ENCODE measurements at regions not wholly inside any gene's neighbourhood (a gene's known extent, or its start where the extent isn't known, plus 50 kb on each side); places are given as distances from the start of the nearest gene placed in this dataset.

DNA sequence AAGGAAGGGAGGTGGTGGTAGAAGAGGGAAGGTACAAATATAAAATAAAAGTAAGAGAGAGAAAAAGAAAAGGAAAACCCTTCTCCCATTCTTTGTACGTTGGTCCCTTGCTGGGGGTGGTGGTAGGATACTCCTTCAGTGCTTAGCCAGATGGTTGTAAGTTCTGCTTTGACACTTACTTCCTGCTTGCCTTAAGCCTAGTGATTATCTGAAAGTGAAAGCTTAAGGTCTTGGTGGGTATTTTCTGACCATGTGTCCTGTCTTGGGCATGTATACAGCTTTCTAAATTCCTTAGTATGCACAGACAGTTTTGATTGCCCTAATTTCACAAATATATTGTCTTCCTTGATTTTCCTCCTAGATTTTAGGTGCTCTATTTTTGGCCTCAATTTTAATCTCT, 314.8 kb downstream of the PCDH17 start:
- ChIA-PET CTCF (no interaction called here), POLR2A (no interaction called here)
- H3K4me3 ChIP-seq (ENCODE audit: low read depth, low read length), result no peak overlapping the region
- DNase-seq (ENCODE audit: low read depth, low spot score), result no peak
- TF ChIP-seq, protein P1, sequence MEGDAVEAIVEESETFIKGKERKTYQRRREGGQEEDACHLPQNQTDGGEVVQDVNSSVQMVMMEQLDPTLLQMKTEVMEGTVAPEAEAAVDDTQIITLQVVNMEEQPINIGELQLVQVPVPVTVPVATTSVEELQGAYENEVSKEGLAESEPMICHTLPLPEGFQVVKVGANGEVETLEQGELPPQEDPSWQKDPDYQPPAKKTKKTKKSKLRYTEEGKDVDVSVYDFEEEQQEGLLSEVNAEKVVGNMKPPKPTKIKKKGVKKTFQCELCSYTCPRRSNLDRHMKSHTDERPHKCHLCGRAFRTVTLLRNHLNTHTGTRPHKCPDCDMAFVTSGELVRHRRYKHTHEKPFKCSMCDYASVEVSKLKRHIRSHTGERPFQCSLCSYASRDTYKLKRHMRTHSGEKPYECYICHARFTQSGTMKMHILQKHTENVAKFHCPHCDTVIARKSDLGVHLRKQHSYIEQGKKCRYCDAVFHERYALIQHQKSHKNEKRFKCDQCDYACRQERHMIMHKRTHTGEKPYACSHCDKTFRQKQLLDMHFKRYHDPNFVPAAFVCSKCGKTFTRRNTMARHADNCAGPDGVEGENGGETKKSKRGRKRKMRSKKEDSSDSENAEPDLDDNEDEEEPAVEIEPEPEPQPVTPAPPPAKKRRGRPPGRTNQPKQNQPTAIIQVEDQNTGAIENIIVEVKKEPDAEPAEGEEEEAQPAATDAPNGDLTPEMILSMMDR (IDR thresholded peaks at IDR 0.05; ENCODE audit: insufficient read depth, low read length, missing control alignments), result no peak

DNA sequence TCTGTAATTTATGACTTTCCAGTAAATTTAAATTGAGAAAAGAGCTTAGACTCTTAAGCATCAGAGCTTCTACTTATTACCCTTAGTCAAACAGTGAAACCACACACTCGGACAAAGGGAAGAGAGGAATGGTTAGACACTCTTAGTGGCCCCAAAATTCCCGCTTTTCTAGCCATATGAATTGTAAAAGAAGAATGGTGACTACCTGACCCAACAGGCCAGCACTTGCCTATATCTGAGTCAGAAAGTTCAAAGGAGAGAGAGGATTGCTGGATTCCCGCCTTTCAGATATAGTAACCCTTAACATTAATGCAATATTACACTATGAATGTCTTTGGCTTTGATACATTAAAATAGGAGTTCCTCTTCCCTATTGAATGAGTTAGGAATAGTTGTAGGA, 317.3 kb downstream of the PCDH17 start:
- TF ChIP-seq, protein P1 (IDR thresholded peaks at IDR 0.05; ENCODE audit: insufficient read depth, low read length, missing control alignments), result no peak
- H3K4me3 ChIP-seq (ENCODE audit: low read depth, low read length), result no peak overlapping the region
- CTCF ChIA-PET, result no interaction called here
- no peak for DNase-seq (ENCODE audit: low read depth, low spot score)
- POLR2A ChIA-PET, result no interaction called here

DNA sequence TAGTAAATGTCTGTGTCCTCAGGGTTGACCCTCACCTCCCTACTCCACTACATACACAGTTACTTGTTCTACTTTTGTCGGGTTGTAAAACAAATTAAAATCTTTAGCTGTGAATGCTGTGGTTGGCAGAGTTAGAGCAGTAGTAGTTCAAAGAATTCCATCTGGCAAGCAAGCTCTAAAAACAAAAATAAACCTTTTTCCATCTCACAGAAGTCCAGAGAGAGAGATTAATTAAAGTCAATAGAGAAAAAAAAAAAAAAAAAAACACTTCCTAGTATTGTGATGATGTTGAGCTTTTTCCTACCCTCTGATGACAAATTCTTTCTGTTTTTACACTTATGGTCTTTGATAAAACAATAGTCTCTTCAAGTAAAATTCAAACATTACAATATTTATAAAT, 338.4 kb downstream of the PCDH17 start:
- ChIA-PET CTCF (no interaction called here), POLR2A (no interaction called here)
- no peak for DNase-seq (ENCODE audit: low read depth, low spot score)
- no peak overlapping the region for H3K4me3 ChIP-seq (ENCODE audit: low read depth, low read length)
- TF ChIP-seq, protein P1 (IDR thresholded peaks at IDR 0.05; ENCODE audit: insufficient read depth, low read length, missing control alignments), result no peak

DNA sequence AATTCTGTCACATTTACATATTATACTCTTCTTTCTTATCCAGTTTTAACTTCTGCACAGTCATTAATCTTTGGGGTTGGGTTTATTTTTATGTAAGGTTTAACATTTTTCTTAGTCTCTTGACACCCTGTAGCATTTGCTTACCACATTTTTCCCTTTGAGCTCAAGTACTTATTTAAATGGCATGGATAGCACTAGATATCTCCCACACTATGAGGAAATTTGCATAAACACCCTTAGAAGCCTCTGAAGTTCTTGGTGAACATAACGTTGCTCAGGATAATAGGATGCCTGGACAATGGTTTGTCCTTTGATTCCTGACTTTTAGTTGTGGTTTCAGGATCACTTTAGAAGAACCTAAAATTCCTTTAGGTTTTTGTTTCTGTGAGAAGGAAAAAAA, 338.9 kb downstream of the PCDH17 start:
- DNase-seq (ENCODE audit: low read depth, low spot score), result no peak
- POLR2A ChIA-PET, result no interaction called here
- CTCF ChIA-PET, result no interaction called here
- no peak overlapping the region for H3K4me3 ChIP-seq (ENCODE audit: low read depth, low read length)
- TF ChIP-seq, protein P1 (IDR thresholded peaks at IDR 0.05; ENCODE audit: insufficient read depth, low read length, missing control alignments), result no peak

DNA sequence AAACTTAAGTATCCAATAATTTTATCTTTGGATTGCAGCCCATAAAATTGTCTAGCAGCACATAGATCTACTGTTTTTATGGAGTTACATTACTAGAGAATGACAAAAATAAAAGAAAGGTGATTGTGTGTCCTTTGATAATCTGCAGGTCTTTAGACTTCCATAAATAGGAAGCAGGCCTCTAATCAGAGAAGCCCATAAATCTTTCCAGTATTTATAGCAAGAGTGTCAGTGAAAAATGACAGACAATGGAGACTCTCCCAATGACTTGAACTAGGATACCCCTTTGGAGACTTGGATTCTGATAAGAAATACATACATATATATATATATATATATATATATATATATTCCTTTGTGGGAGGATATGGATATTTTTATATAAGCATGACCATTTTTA, 351.2 kb downstream of the PCDH17 start:
- CTCF ChIA-PET, result interaction anchor here (0.7 kb wide), 1 partner anchor 26 kb away, joined by 3 read pairs; no protein-coding TSS in a partner anchor
- TF ChIP-seq, protein P1 (IDR thresholded peaks at IDR 0.05; ENCODE audit: insufficient read depth, low read length, missing control alignments), result no peak
- POLR2A ChIA-PET, result no interaction called here
- H3K4me3 ChIP-seq (ENCODE audit: low read depth, low read length), result no peak overlapping the region
- DNase-seq (ENCODE audit: low read depth, low spot score), result no peak

DNA sequence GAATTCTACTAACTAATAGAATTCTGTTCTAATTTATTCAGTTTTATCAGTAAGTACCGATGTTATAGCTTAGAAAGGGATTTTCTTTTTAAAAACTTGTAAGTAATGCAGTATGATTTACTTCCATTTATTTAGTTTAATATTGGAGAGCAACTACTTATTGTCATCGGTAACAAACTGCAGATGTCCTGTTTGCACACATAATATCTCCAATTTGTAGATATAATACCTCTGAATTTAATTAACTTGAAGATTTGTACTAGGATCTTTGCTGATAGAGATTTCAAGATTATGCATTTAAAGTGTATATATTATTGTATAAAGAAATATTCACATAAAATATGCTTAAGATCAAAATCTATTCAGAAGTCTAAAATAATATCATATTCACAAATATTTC, 356.7 kb downstream of the PCDH17 start:
- DNase-seq (ENCODE audit: low read depth, low spot score), result no peak
- POLR2A ChIA-PET, result no interaction called here
- CTCF ChIA-PET, result no interaction called here
- TF ChIP-seq, protein P1 (IDR thresholded peaks at IDR 0.05; ENCODE audit: insufficient read depth, low read length, missing control alignments), result no peak
- H3K4me3 ChIP-seq (ENCODE audit: low read depth, low read length), result no peak overlapping the region
